WTC11 (cell line): ENCODE measurements at regions not wholly inside any gene's neighbourhood (a gene's known extent, or its start where the extent isn't known, plus 50 kb on each side); places are given as distances from the start of the nearest gene placed in this dataset.

Experiments used
- ATAC-seq: fragments of 200-7000 bp; cut with Tn5 transposase; 2 replicates; pipeline ENCODE4 v1.10.0; 2021; ENCODE audit warnings: mild to moderate bottlenecking, moderate library complexity
- CTCF ChIA-PET: fragments of 300-600 bp; sonication (Branson Sonifier 250); formaldehyde crosslinking; loops from one replicate; lab custom pipeline; 2021; ENCODE audit warnings: antibody characterized with exemption; lab: Charles Lee
- POLR2A ChIA-PET: fragments of 350-600 bp; sonication (Branson Sonifier 250); formaldehyde crosslinking; loops from one replicate; lab custom pipeline; 2021; ENCODE audit warnings: antibody characterized with exemption; lab: Charles Lee
- DNase-seq: peaks from one replicate; pipeline ENCODE4 v3.0.0; 2021; ENCODE audit warnings: low spot score
- H3K27ac Mint-ChIP-seq: 2 replicates; pipeline ENCODE4 v1.8.0; 2021; ENCODE audit warnings: mixed read lengths
- H3K27me3 Mint-ChIP-seq: 2 replicates; pipeline ENCODE4 v1.8.0; 2021; ENCODE audit warnings: low read depth, mild to moderate bottlenecking, moderate library complexity, mixed read lengths
- H3K36me3 Mint-ChIP-seq: 2 replicates; pipeline ENCODE4 v1.8.0; 2021; ENCODE audit warnings: mixed read lengths
- H3K4me1 Mint-ChIP-seq: 2 replicates; pipeline ENCODE4 v1.8.0; 2022; ENCODE audit warnings: mixed read lengths
- H3K4me3 Mint-ChIP-seq: 2 replicates; pipeline ENCODE4 v1.8.0; 2021; ENCODE audit warnings: mild to moderate bottlenecking, moderate library complexity, mixed read lengths
- H3K9me3 Mint-ChIP-seq: 2 replicates; pipeline ENCODE4 v1.8.0; 2021; ENCODE audit warnings: mixed read lengths
- CREM ChIP-seq: sonication (generic); formaldehyde crosslinking; IDR thresholded peaks from 2 replicates; pipeline ENCODE4 v1.8.1; 2022; ENCODE audit warnings: mild to moderate bottlenecking, missing genetic modification reagents, moderate library complexity
- ELF4 ChIP-seq: sonication (generic); formaldehyde crosslinking; IDR thresholded peaks from 2 replicates; pipeline ENCODE4 v1.8.1; 2022; ENCODE audit warnings: low read depth, mild to moderate bottlenecking, moderate library complexity, missing genetic modification reagents
- EMX1 ChIP-seq: fragments of 250-450 bp; sonication (Bioruptor Pico); IDR thresholded peaks from 2 replicates; pipeline ENCODE4 v1.8.0; 2021; ENCODE audit warnings: mild to moderate bottlenecking
- FOXP1 ChIP-seq: sonication (generic); formaldehyde crosslinking; IDR thresholded peaks from 2 replicates; pipeline ENCODE4 v1.8.0; 2022; ENCODE audit warnings: missing genetic modification reagents, mild to moderate bottlenecking, moderate library complexity, borderline replicate concordance
- MXD4 ChIP-seq: fragments of 250-450 bp; sonication (Bioruptor Pico); IDR thresholded peaks from 2 replicates; pipeline ENCODE4 v1.8.0; 2021; ENCODE audit warnings: mild to moderate bottlenecking, moderate library complexity, borderline replicate concordance
- MYBL2 ChIP-seq: sonication (generic); formaldehyde crosslinking; IDR thresholded peaks from 2 replicates; pipeline ENCODE4 v1.8.1; 2023; ENCODE audit warnings: mild to moderate bottlenecking, moderate library complexity, missing genetic modification reagents
- OVOL2 ChIP-seq: fragments of 250-450 bp; sonication (Bioruptor Pico); IDR thresholded peaks from 2 replicates; pipeline ENCODE4 v1.9.0; 2021; ENCODE audit warnings: mild to moderate bottlenecking, borderline replicate concordance
- PREB ChIP-seq: sonication (generic); formaldehyde crosslinking; IDR thresholded peaks from 2 replicates; pipeline ENCODE4 v1.8.1; 2022; ENCODE audit warnings: mild to moderate bottlenecking, missing genetic modification reagents, moderate library complexity, borderline replicate concordance
- RORB ChIP-seq: fragments of 250-450 bp; sonication (Bioruptor Pico); IDR thresholded peaks from 2 replicates; pipeline ENCODE4 v1.9.0; 2021; ENCODE audit warnings: mild to moderate bottlenecking
- SP1 ChIP-seq: sonication (generic); formaldehyde crosslinking; conservative IDR thresholded peaks from 2 replicates; pipeline ENCODE4 v1.8.1; 2022; ENCODE audit warnings: missing genetic modification reagents
- USF1 ChIP-seq: sonication (generic); formaldehyde crosslinking; IDR thresholded peaks from 2 replicates; pipeline ENCODE4 v1.8.0; 2022; ENCODE audit warnings: mild to moderate bottlenecking, missing genetic modification reagents
- ZBTB43 ChIP-seq: sonication (generic); formaldehyde crosslinking; IDR thresholded peaks from 2 replicates; pipeline ENCODE4 v1.8.1; 2023; ENCODE audit warnings: mild to moderate bottlenecking, missing genetic modification reagents
- ZNF416 ChIP-seq: fragments of 250-450 bp; sonication (Bioruptor Pico); IDR thresholded peaks from 2 replicates; pipeline ENCODE4 v1.9.0; 2021; ENCODE audit warnings: mild to moderate bottlenecking, inconsistent platforms
- TF ChIP-seq, protein P1 (sequence below): sonication (generic); formaldehyde crosslinking; IDR thresholded peaks from 2 replicates; pipeline ENCODE4 v1.8.1; 2023; ENCODE audit warnings: mild to moderate bottlenecking, missing genetic modification reagents, moderate library complexity
- TF ChIP-seq, protein P2 (sequence below): sonication (generic); formaldehyde crosslinking; IDR thresholded peaks from 2 replicates; pipeline ENCODE4 v1.8.0; 2022; ENCODE audit warnings: mild to moderate bottlenecking, missing genetic modification reagents
- TF ChIP-seq, protein P3 (sequence below): sonication (generic); formaldehyde crosslinking; IDR thresholded peaks from 2 replicates; pipeline ENCODE4 v1.8.1; 2022; ENCODE audit warnings: mild to moderate bottlenecking, moderate library complexity, missing genetic modification reagents
- TF ChIP-seq, protein P4 (sequence below): sonication (generic); formaldehyde crosslinking; IDR thresholded peaks from 2 replicates; pipeline ENCODE4 v1.8.0; 2023; ENCODE audit warnings: missing genetic modification reagents
- TF ChIP-seq, protein P5 (sequence below): sonication (generic); formaldehyde crosslinking; IDR thresholded peaks from 2 replicates; pipeline ENCODE4 v1.8.1; 2022; ENCODE audit warnings: missing genetic modification reagents, borderline replicate concordance

GRCh38 chr1:194322751-194323150 is 1136.3 kb upstream of the B3GALT2 start (continued):
- TF ChIP-seq, protein P1, sequence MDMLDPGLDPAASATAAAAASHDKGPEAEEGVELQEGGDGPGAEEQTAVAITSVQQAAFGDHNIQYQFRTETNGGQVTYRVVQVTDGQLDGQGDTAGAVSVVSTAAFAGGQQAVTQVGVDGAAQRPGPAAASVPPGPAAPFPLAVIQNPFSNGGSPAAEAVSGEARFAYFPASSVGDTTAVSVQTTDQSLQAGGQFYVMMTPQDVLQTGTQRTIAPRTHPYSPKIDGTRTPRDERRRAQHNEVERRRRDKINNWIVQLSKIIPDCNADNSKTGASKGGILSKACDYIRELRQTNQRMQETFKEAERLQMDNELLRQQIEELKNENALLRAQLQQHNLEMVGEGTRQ (CRISPR knock-in tag) = no peak

- no peak for ATAC-seq
- no peak for TF ChIP-seq MYBL2
- TF ChIP-seq ZBTB43 = no peak
- TF ChIP-seq FOXP1 (CRISPR knock-in tag) = no peak
- no peak for TF ChIP-seq USF1 (CRISPR knock-in tag)
- no peak for TF ChIP-seq OVOL2
- TF ChIP-seq PREB (CRISPR knock-in tag) = no peak
- TF ChIP-seq, protein P2, sequence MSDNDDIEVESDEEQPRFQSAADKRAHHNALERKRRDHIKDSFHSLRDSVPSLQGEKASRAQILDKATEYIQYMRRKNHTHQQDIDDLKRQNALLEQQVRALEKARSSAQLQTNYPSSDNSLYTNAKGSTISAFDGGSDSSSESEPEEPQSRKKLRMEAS = no peak
- TF ChIP-seq, protein P3, sequence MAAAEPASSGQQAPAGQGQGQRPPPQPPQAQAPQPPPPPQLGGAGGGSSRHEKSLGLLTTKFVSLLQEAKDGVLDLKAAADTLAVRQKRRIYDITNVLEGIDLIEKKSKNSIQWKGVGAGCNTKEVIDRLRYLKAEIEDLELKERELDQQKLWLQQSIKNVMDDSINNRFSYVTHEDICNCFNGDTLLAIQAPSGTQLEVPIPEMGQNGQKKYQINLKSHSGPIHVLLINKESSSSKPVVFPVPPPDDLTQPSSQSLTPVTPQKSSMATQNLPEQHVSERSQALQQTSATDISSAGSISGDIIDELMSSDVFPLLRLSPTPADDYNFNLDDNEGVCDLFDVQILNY (CRISPR knock-in tag) = no peak
- TF ChIP-seq, protein P4, sequence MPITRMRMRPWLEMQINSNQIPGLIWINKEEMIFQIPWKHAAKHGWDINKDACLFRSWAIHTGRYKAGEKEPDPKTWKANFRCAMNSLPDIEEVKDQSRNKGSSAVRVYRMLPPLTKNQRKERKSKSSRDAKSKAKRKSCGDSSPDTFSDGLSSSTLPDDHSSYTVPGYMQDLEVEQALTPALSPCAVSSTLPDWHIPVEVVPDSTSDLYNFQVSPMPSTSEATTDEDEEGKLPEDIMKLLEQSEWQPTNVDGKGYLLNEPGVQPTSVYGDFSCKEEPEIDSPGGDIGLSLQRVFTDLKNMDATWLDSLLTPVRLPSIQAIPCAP (CRISPR knock-in tag) = no peak
- no peak for TF ChIP-seq RORB (CRISPR knock-in tag)
- ChIA-PET CTCF (no interaction called here), POLR2A (no interaction called here)
- H3K9me3 Mint-ChIP-seq = 0 out of 2 replicates have a peak, but pooled peaks cover 6% of the 10 kb centered on the region
- DNase-seq = no peak
- H3K36me3 Mint-ChIP-seq = no peaks in the 10 kb centered on the region
- no peaks in the 10 kb centered on the region for H3K4me1 Mint-ChIP-seq
- H3K27ac Mint-ChIP-seq = no peak overlapping the region
- no peak overlapping the region for H3K4me3 Mint-ChIP-seq
- H3K27me3 Mint-ChIP-seq = no peaks in the 10 kb centered on the region
Measured at GRCh38 chr1:194318790-194319280, 1132.4 kb upstream of the B3GALT2 start.

DNA sequence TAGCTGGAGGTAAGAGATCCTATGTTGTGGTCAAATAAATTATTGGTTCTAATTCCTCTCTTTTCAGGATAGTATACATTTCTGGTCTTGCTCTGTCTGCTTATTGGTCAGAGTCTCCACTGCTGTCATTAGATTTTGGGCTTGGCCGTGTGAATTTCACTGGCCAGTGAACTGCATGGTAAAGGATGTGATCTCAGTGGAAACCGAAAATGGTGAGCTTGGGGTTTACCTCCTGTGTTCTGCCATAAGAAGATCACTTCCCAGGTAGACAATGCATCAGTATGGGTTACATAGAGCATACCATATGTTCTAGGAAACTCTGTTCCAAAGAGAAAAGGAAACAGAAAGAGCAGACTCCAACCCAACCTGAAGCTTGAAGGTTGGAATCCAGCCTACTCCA is 1123.3 kb upstream of the B3GALT2 start:
- ATAC-seq = no peak

More for the DNA sequence above, 1123.3 kb upstream of the B3GALT2 start:
- no peaks in the 10 kb centered on the region for H3K4me1 Mint-ChIP-seq
- H3K9me3 Mint-ChIP-seq = 0 out of 2 replicates have a peak, but pooled peaks cover 3% of the 10 kb centered on the region
- ChIA-PET CTCF (no interaction called here), POLR2A (no interaction called here)
- no peak overlapping the region for H3K4me3 Mint-ChIP-seq
- no peak overlapping the region for H3K27ac Mint-ChIP-seq
- no peak for DNase-seq
- H3K27me3 Mint-ChIP-seq = no peaks in the 10 kb centered on the region
- H3K36me3 Mint-ChIP-seq = no peaks in the 10 kb centered on the region
- TF ChIP-seq ZNF416 (no peak), EMX1 (CRISPR knock-in tag) (no peak), SP1 (CRISPR knock-in tag) (no peak), CREM (CRISPR knock-in tag) (no peak), ELF4 (CRISPR knock-in tag) (no peak), MXD4 (CRISPR knock-in tag) (no peak)
- TF ChIP-seq, protein P5, sequence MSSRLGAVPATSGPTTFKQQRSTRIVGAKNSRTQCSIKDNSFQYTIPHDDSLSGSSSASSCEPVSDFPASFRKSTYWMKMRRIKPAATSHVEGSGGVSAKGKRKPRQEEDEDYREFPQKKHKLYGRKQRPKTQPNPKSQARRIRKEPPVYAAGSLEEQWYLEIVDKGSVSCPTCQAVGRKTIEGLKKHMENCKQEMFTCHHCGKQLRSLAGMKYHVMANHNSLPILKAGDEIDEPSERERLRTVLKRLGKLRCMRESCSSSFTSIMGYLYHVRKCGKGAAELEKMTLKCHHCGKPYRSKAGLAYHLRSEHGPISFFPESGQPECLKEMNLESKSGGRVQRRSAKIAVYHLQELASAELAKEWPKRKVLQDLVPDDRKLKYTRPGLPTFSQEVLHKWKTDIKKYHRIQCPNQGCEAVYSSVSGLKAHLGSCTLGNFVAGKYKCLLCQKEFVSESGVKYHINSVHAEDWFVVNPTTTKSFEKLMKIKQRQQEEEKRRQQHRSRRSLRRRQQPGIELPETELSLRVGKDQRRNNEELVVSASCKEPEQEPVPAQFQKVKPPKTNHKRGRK (CRISPR knock-in tag) = no peak
